ENCODE measurements at regions not wholly inside any gene's neighbourhood (a gene's known extent, or its start where the extent isn't known, plus 50 kb on each side); places are given as distances from the start of the nearest gene placed in this dataset.
"Not testable (repeated sequence)": the region's sequence is repeated elsewhere in the genome, so short reads cannot be mapped to it uniquely, and the experiment has no call there.

DNA sequence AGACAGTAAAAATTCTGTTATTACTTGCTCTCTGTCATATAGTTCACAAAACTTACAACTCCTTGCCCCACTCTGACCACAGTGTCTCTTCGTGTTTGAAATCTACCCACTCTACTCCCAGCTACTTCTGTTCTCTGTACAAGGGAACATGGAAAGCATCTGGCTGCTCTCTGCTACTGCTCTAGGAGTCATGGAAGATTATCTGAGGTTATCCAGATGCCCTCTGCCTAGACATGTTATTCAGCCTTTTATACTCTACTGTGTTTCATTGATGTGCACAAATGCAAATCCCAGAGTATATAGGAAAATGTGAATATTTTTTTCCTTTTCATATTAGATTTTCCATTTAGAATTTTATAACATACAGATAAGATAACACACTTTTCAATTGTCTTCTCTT lies 1525.6 kb downstream of the MAT2B start:
- TF ChIP-seq, protein P1, sequence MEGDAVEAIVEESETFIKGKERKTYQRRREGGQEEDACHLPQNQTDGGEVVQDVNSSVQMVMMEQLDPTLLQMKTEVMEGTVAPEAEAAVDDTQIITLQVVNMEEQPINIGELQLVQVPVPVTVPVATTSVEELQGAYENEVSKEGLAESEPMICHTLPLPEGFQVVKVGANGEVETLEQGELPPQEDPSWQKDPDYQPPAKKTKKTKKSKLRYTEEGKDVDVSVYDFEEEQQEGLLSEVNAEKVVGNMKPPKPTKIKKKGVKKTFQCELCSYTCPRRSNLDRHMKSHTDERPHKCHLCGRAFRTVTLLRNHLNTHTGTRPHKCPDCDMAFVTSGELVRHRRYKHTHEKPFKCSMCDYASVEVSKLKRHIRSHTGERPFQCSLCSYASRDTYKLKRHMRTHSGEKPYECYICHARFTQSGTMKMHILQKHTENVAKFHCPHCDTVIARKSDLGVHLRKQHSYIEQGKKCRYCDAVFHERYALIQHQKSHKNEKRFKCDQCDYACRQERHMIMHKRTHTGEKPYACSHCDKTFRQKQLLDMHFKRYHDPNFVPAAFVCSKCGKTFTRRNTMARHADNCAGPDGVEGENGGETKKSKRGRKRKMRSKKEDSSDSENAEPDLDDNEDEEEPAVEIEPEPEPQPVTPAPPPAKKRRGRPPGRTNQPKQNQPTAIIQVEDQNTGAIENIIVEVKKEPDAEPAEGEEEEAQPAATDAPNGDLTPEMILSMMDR (IDR thresholded peaks at IDR 0.05; ENCODE audit: low read depth, low read length), result no peak
- no peak for DNase-seq (ENCODE audit: extremely low read depth, low read depth)

DNA sequence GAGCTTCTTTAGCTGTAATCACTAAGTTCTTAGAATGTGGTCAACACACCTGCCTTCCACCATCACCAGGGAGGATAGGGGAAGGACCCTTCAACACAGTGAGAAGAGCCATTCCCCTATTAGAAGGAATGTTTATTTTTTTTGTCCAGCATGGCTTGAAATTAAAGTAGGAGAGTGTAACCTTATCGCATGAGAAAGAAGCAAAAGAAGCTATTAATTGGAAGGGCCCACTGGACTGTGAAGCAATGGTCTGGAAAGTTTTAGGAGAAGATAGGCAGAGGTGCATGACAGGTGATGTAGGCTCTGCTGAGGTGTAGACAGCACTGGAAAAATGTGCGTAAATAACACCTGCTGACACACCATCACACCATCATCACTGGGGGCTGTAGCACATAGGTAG lies 1526.0 kb downstream of the MAT2B start:
- DNase-seq (ENCODE audit: extremely low read depth, low read depth), result no peak
- TF ChIP-seq, protein P1 (IDR thresholded peaks at IDR 0.05; ENCODE audit: low read depth, low read length), result no peak

DNA sequence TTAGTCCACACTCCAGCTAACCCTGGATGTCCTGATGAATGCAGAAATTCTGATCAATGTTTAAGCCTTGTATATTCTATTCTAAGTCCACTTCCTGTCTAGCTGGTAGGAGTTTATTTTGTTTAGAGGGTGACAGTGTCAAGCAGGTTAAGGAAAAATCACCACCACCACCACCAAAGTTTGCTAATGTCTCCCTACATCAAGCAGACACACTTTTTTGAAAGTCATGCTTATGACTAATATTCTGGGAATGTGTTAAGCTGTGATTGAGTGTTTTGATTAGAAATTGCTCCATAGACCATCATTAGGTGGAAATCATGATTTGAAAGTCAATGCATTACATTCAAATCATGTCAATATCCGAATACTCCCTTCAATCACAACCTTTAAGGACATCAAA lies 1530.1 kb downstream of the MAT2B start:
- TF ChIP-seq, protein P1 (IDR thresholded peaks at IDR 0.05; ENCODE audit: low read depth, low read length), result no peak
- DNase-seq (ENCODE audit: extremely low read depth, low read depth), result no peak

DNA sequence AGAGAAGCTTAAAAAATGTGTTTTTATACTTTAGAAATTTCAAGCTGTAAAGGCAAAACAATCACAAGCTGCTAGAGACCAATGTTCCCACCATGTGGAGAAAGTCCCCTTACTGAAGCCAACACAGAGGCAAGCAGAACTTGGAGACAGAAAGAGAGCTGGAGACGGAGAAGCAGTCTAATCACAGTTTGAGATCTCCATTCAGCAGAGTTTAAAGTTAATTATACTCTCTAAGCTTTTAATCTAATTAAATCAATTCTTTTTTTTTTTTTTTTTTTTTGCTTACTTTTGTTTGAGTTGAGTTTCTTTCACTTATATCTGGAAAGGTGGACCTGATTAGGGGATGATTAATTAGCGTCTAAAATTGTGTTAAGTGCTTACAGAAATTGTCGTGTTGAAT lies 1534.3 kb downstream of the MAT2B start:
- no peak for DNase-seq (ENCODE audit: extremely low read depth, low read depth)
- TF ChIP-seq, protein P1 (IDR thresholded peaks at IDR 0.05; ENCODE audit: low read depth, low read length), result no peak

DNA sequence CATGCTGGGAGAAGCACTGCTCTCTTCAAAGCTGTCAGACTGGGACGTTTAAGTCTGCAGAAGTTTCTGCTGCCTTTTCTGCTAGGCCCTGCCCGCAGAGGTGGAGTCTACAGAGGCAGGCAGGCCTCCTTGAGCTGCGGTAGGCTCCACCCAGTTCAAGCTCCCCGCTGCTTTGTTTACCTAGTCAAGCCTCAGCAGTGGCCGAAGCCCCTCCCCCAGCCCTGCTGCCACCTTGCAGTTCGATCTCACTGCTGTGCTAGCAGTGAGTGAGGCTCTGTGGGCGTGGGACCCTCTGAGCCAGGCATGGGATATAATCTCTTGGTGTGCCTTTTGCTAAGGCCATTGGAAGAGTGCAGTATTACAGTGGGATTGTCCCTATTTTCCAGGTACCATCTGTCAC lies 1540.5 kb downstream of the MAT2B start:
- not testable (repeated sequence) for DNase-seq (ENCODE audit: extremely low read depth, low read depth)

DNA sequence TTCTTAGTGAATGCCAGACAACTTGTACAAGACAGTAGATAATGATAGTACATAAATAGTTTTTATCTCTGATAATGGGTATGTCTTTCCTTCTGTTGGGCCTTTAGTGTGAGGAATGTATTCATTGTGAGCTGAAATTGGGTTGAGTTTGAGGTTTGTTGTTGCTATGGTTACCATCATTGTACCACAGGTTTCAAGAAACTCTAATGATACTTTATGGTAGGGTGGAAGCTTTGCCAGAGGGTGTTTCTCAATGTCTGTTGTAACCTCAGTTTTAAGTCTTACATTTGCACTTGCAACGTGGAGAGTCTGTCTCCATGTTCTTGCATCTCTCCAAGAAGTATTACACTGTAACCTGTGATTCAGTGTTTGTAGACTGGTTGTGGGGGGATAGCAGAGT lies 1550.1 kb downstream of the MAT2B start:
- DNase-seq (ENCODE audit: extremely low read depth, low read depth), result no peak
- TF ChIP-seq, protein P1 (IDR thresholded peaks at IDR 0.05; ENCODE audit: low read depth, low read length), result no peak

DNA sequence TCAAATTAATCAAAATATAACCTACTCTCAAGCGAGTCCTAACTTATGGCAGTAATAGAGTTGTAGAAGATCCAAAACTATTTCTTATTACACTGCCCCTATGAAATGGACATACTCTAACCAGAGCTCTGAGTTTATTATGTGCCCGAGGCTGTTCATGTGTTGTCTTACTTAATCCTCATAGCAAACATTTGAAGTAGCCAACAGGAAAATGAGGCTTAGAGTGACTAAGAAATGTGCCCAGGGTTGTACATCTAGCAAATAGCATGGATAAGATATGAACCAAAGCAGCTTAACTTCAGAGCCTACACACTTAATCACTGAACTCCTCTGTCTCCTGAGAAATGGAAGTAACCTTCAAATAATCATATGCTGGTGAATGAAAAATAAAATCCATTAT lies 1551.7 kb downstream of the MAT2B start:
- TF ChIP-seq, protein P1 (IDR thresholded peaks at IDR 0.05; ENCODE audit: low read depth, low read length), result no peak
- no peak for DNase-seq (ENCODE audit: extremely low read depth, low read depth)

DNA sequence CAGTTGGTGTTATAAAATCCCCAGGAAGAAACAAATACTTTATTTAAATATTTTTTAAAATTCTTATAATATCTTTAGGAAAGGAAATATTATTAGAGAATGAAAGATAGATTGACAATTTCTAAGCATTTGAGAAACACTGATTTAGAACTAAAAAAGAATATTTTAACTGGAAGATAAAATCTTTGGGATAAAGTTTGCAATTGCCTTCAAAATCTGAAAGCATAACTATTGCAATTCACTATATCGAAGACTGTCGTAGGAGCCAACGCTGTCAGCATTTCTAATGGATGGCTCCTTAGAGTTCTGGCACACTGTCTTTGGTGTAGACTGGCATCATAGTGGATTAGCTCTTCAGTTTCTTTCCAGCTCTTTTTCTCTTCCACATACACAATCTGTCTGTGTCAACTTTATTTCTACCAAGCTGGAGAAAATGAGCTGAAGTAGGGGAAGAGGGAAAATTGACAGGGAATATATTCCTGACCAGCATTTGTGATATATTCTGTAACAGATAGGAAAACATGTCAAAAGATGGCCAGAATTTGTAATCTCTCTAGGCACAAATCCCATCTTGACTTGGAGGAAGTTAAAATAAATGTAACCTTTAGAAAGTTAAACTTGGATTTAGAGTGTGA lies 1561.4 kb downstream of the MAT2B start:
- TF ChIP-seq, protein P1 (IDR thresholded peaks at IDR 0.05; ENCODE audit: low read depth, low read length), result no peak
- DNase-seq (ENCODE audit: extremely low read depth, low read depth), result no peak
